Loucy (cell line): ENCODE measurements at regions not wholly inside any gene's neighbourhood (a gene's known extent, or its start where the extent isn't known, plus 50 kb on each side); places are given as distances from the start of the nearest gene placed in this dataset.

Experiments
- CTCF ChIP-seq: fragments of 200-600 bp; sonication (generic); conservative IDR thresholded peaks from 2 replicates; pipeline ENCODE4 v1.5.1; 2014; ENCODE audit warnings: mild to moderate bottlenecking, antibody characterized with exemption, low read length
- EZH2phosphoT487 ChIP-seq: fragments of 200-600 bp; IDR thresholded peaks from 2 replicates; pipeline ENCODE4 v1.6.1; 2018; ENCODE audit warnings: antibody characterized with exemption, mild to moderate bottlenecking, moderate library complexity, borderline replicate concordance

- TF ChIP-seq CTCF (no peak), EZH2phosphoT487 (no peak)
Measured at GRCh38 chr22:25396615-25397200, 167.8 kb upstream of the GRK3 start.
